GM20000 (cell line): ENCODE measurements at regions not wholly inside any gene's neighbourhood (a gene's known extent, or its start where the extent isn't known, plus 50 kb on each side); places are given as distances from the start of the nearest gene placed in this dataset.

Experiments used
- DNase-seq: peaks from one replicate; pipeline ENCODE4 v3.0.0; 2012; ENCODE audit warnings: low spot score
- TF ChIP-seq, protein P1 (sequence below): IDR thresholded peaks from 2 replicates; pipeline ENCODE4 v1.5.1; 2012; ENCODE audit warnings: mild to moderate bottlenecking, control low read depth; ENCODE audit errors: extremely low read depth, missing control alignments

DNA sequence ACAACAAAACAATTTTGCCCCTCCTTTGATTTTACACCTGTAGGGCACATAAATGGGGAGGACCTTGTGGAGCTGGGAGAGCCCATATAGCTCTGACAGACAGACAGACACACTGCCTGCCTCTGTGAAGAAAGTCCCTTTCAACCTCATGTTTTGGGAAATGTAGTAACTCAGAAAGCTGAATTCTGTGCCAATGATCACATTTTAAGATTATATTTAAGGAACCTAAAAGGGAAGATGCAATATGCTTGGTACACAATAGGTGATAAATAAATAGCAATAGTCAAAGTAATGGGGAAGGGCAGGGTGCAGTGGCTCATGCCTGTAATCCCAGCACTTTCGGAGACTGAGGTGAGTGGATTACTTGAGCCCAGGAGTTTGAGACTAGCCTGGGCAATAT is 446.4 kb upstream of the ID2 start:
- TF ChIP-seq, protein P1, sequence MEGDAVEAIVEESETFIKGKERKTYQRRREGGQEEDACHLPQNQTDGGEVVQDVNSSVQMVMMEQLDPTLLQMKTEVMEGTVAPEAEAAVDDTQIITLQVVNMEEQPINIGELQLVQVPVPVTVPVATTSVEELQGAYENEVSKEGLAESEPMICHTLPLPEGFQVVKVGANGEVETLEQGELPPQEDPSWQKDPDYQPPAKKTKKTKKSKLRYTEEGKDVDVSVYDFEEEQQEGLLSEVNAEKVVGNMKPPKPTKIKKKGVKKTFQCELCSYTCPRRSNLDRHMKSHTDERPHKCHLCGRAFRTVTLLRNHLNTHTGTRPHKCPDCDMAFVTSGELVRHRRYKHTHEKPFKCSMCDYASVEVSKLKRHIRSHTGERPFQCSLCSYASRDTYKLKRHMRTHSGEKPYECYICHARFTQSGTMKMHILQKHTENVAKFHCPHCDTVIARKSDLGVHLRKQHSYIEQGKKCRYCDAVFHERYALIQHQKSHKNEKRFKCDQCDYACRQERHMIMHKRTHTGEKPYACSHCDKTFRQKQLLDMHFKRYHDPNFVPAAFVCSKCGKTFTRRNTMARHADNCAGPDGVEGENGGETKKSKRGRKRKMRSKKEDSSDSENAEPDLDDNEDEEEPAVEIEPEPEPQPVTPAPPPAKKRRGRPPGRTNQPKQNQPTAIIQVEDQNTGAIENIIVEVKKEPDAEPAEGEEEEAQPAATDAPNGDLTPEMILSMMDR: no peak
- no peak for DNase-seq

- DNase-seq: no peak
- TF ChIP-seq, protein P1: no peak
These were observed 445.5 kb upstream of the ID2 start for GRCh38 chr2:8236391-8236790.

- no peak for DNase-seq
- TF ChIP-seq, protein P1: no peak
These were observed 443.2 kb upstream of the ID2 start for GRCh38 chr2:8238521-8239230.

- TF ChIP-seq, protein P1: no peak
- DNase-seq: no peak
These were observed 442.2 kb upstream of the ID2 start for GRCh38 chr2:8239531-8240088.

- no peak for DNase-seq
- TF ChIP-seq, protein P1: no peak
These were observed 440.5 kb upstream of the ID2 start for GRCh38 chr2:8241317-8241716.

- no peak for DNase-seq
- TF ChIP-seq, protein P1: no peak
These were observed 439.1 kb upstream of the ID2 start for GRCh38 chr2:8242739-8243138.

DNA sequence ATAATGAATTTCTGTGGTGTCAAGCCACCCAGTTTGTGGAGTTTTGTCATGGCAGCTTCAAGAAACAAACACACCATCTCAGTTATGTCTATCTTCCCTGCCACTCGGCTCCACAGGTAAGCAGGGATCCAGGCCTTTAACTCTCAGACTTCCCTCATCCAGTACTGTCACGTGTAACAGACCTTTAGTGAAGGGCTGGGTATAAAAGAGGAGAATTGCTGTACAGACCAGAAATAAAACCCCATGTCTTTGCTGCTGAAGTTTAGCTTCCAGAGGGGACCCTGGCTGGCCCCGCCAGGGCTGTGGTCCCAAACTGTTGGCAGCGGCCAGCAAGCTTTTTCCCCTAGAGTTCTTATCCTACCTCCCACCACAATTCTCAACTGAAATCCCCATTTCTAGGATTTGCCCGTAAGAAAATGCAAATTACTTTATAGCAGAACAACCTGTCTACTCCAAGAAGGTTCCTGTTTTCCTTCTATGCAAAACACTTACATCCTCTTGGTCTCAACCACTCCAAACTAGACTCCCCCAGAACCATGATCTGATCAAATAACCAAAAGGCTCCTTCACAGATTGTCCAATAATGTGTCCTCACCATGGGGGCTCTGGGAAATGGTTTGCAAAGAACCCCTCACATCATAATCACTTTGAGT is 438.0 kb upstream of the ID2 start:
- TF ChIP-seq, protein P1: no peak
- DNase-seq: no peak
